ENCODE measurements at regions not wholly inside any gene's neighbourhood (a gene's known extent, or its start where the extent isn't known, plus 50 kb on each side); places are given as distances from the start of the nearest gene placed in this dataset.

- no peak for TF ChIP-seq CTCF (IDR thresholded peaks at IDR 0.05; ENCODE audit: borderline replicate concordance, control extremely low read depth, extremely low read depth, insufficient read depth, missing control alignments)
- DNase-seq (ENCODE audit: low spot score): no peak
- in situ Hi-C loops (cut with MboI; ENCODE audit: low sequenced_read_pairs, unreplicated experiment): no loop called here
Observed at GRCh38 chrX:45912316-45912715, 632.9 kb downstream of the ZNF674 start.

- no peak for DNase-seq (ENCODE audit: low spot score)
- TF ChIP-seq CTCF (IDR thresholded peaks at IDR 0.05; ENCODE audit: borderline replicate concordance, control extremely low read depth, extremely low read depth, insufficient read depth, missing control alignments): no peak
- in situ Hi-C loops (cut with MboI; ENCODE audit: low sequenced_read_pairs, unreplicated experiment): no loop called here
Observed at GRCh38 chrX:45907786-45908185, 637.4 kb downstream of the ZNF674 start.

GRCh38 chrX:45903781-45904201, 641.4 kb downstream of the ZNF674 start:
- no peak for DNase-seq (ENCODE audit: low spot score)
- in situ Hi-C loops (cut with MboI; ENCODE audit: low sequenced_read_pairs, unreplicated experiment): no loop called here
- TF ChIP-seq CTCF (IDR thresholded peaks at IDR 0.05; ENCODE audit: borderline replicate concordance, control extremely low read depth, extremely low read depth, insufficient read depth, missing control alignments): no peak

- in situ Hi-C loops (cut with MboI; ENCODE audit: low sequenced_read_pairs, unreplicated experiment): no loop called here
- no peak for DNase-seq (ENCODE audit: low spot score)
- no peak for TF ChIP-seq CTCF (IDR thresholded peaks at IDR 0.05; ENCODE audit: borderline replicate concordance, control extremely low read depth, extremely low read depth, insufficient read depth, missing control alignments)
Observed at GRCh38 chrX:45900766-45901615, 644.2 kb downstream of the ZNF674 start.

- in situ Hi-C loops (cut with MboI; ENCODE audit: low sequenced_read_pairs, unreplicated experiment): no loop called here
- TF ChIP-seq CTCF (IDR thresholded peaks at IDR 0.05; ENCODE audit: borderline replicate concordance, control extremely low read depth, extremely low read depth, insufficient read depth, missing control alignments): no peak
- no peak for DNase-seq (ENCODE audit: low spot score)
Observed at GRCh38 chrX:45894864-45895645, 650.2 kb downstream of the ZNF674 start.

- in situ Hi-C loops (cut with MboI; ENCODE audit: low sequenced_read_pairs, unreplicated experiment): no loop called here
- DNase-seq (ENCODE audit: low spot score): no peak
- no peak for TF ChIP-seq CTCF (IDR thresholded peaks at IDR 0.05; ENCODE audit: borderline replicate concordance, control extremely low read depth, extremely low read depth, insufficient read depth, missing control alignments)
Observed at GRCh38 chrX:45889471-45889870, 655.8 kb downstream of the ZNF674 start.
